Tibial nerve (tissue), 4 donors: ENCODE measurements at regions not wholly inside any gene's neighbourhood (a gene's known extent, or its start where the extent isn't known, plus 50 kb on each side); places are given as distances from the start of the nearest gene placed in this dataset.

ENCODE experiments used
- CTCF ChIP-seq, 5 experiments: fragments of 200-600 bp in 3 of 5; fragments of 450-650 bp in 2 of 5; sonication (generic) in 3 of 5; IDR thresholded peaks; one replicate each; pipeline ENCODE4 v1.5.1; 2016 to 2019; ENCODE audit warnings: antibody characterized with exemption in 5 of 5, mild to moderate bottlenecking in 3 of 5, moderate library complexity in 2 of 5
- EP300 ChIP-seq, 2 donors: sonication (generic); formaldehyde crosslinking; IDR thresholded peaks; one replicate each; pipeline ENCODE4 v1.6.1; 2017; ENCODE audit warnings: antibody characterized with exemption in 2 of 2, mild to moderate bottlenecking in 1 of 2
- POLR2A ChIP-seq, 2 donors: fragments of 450-650 bp; IDR thresholded peaks; one replicate each; pipeline ENCODE4 v1.6.1; 2017; ENCODE audit warnings: antibody characterized with exemption in 2 of 2, mild to moderate bottlenecking in 2 of 2, moderate library complexity in 2 of 2

GRCh38 chr14:105700622-105701288, 174.4 kb downstream of the TMEM121 start:
- TF ChIP-seq POLR2A (IDR thresholded peaks at IDR 0.05) (no peak), CTCF (IDR thresholded peaks at IDR 0.05) (no peak), EP300 (IDR thresholded peaks at IDR 0.05) (no peak)
